ENCODE measurements at regions not wholly inside any gene's neighbourhood (a gene's known extent, or its start where the extent isn't known, plus 50 kb on each side); places are given as distances from the start of the nearest gene placed in this dataset.

GRCh38 chr11:30159546-30159945 lies 71.3 kb upstream of the FSHB start:
- Histone ChIP-seq H3K27ac (ENCODE audit: low read depth, low read length) (no peak overlapping the region), H3K9ac (ENCODE audit: low read length) (no peak overlapping the region), H4K20me1 (ENCODE audit: insufficient read depth) (no peaks in the 10 kb centered on the region), H3K4me3 (replicated peaks in 1 of 2; ENCODE audit: low read depth in 1 of 2, low read length in 2 of 2) (no peak overlapping the region), H3K36me3 (ENCODE audit: control insufficient read depth in 1 of 2, insufficient read depth in 2 of 2, low read length in 2 of 2) (no peaks in the 10 kb centered on the region), H2AFZ (ENCODE audit: low read depth, low read length, poor library complexity, severe bottlenecking) (no peak overlapping the region), H3K9me3 (ENCODE audit: control insufficient read depth in 1 of 2, insufficient read depth in 1 of 2, low read depth in 1 of 2, low read length in 2 of 2) (no peaks in the 10 kb centered on the region), H3K4me1 (ENCODE audit: control insufficient read depth in 1 of 2, insufficient read depth in 2 of 2, low read length in 2 of 2) (no peaks in the 10 kb centered on the region), H3K4me2 (ENCODE audit: low read length) (no peak overlapping the region), H3K79me2 (ENCODE audit: insufficient read depth, low read length) (no peaks in the 10 kb centered on the region), H3K27me3 (ENCODE audit: insufficient read depth, low read length) (no peaks in the 10 kb centered on the region), H3K9me2 (ENCODE audit: insufficient read depth) (no peaks in the 10 kb centered on the region)
- CTCF ChIA-PET: no interaction called here
- no TSS peak for BruUV-seq (replicated peaks)
- RAD21 ChIA-PET (ENCODE audit: low non-redundant PET in 1 of 2, low total read pairs in 2 of 2, uncharacterized antibody in 2 of 2, unreplicated experiment in 2 of 2): no interaction called here
- DNase-seq (ENCODE audit: low read depth, low spot score): no peak
- POLR2A ChIA-PET: no interaction called here
- TF ChIP-seq, protein P1, sequence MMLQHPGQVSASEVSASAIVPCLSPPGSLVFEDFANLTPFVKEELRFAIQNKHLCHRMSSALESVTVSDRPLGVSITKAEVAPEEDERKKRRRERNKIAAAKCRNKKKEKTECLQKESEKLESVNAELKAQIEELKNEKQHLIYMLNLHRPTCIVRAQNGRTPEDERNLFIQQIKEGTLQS (IDR thresholded peaks at IDR 0.05): no peak
- TF ChIP-seq ELF1 (IDR thresholded peaks at IDR 0.05; ENCODE audit: borderline replicate concordance, low read depth) (no peak), CBX3 (IDR thresholded peaks at IDR 0.05; ENCODE audit: low read depth) (no peak), ZFX (IDR thresholded peaks at IDR 0.05) (no peak), ZBTB33 (IDR thresholded peaks at IDR 0.05; ENCODE audit: extremely low read depth, insufficient replicate concordance, low read length) (no peak), FOSL1 (IDR thresholded peaks at IDR 0.05; ENCODE audit: low read depth) (no peak), SIN3A (IDR thresholded peaks at IDR 0.05; ENCODE audit: low read depth) (no peak), TCF7L2 (IDR thresholded peaks at IDR 0.05; ENCODE audit: borderline replicate concordance, extremely low read depth, insufficient read depth, insufficient read length) (no peak), CTCF (IDR thresholded peaks at IDR 0.05 in 2 of 3, conservative IDR thresholded peaks at IDR 0.05 in 1 of 3; ENCODE audit: borderline replicate concordance in 1 of 3, insufficient read depth in 1 of 3, low read depth in 2 of 3, low read length in 2 of 3) (no peak), SRF (IDR thresholded peaks at IDR 0.05; ENCODE audit: low read depth) (no peak), MAX (IDR thresholded peaks at IDR 0.05) (no peak), SP1 (IDR thresholded peaks at IDR 0.05; ENCODE audit: low read depth) (no peak), YY1 (IDR thresholded peaks at IDR 0.05; ENCODE audit: extremely low read depth, insufficient replicate concordance, low read depth, low read length) (no peak), EZH2phosphoT487 (IDR thresholded peaks at IDR 0.05; ENCODE audit: borderline replicate concordance) (no peak)
- TF ChIP-seq, protein P2, sequence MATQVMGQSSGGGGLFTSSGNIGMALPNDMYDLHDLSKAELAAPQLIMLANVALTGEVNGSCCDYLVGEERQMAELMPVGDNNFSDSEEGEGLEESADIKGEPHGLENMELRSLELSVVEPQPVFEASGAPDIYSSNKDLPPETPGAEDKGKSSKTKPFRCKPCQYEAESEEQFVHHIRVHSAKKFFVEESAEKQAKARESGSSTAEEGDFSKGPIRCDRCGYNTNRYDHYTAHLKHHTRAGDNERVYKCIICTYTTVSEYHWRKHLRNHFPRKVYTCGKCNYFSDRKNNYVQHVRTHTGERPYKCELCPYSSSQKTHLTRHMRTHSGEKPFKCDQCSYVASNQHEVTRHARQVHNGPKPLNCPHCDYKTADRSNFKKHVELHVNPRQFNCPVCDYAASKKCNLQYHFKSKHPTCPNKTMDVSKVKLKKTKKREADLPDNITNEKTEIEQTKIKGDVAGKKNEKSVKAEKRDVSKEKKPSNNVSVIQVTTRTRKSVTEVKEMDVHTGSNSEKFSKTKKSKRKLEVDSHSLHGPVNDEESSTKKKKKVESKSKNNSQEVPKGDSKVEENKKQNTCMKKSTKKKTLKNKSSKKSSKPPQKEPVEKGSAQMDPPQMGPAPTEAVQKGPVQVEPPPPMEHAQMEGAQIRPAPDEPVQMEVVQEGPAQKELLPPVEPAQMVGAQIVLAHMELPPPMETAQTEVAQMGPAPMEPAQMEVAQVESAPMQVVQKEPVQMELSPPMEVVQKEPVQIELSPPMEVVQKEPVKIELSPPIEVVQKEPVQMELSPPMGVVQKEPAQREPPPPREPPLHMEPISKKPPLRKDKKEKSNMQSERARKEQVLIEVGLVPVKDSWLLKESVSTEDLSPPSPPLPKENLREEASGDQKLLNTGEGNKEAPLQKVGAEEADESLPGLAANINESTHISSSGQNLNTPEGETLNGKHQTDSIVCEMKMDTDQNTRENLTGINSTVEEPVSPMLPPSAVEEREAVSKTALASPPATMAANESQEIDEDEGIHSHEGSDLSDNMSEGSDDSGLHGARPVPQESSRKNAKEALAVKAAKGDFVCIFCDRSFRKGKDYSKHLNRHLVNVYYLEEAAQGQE (IDR thresholded peaks at IDR 0.05; ENCODE audit: low read depth): no peak
- no peak for ATAC-seq
- intact Hi-C loops (cut with micrococcal nuclease): no loop called here

Measured in HCT116 (cell line).